HEK293 (cell line): ENCODE measurements at regions not wholly inside any gene's neighbourhood (a gene's known extent, or its start where the extent isn't known, plus 50 kb on each side); places are given as distances from the start of the nearest gene placed in this dataset.

ENCODE experiments used
- CTCF ChIA-PET: fragments of 350-600 bp; formaldehyde crosslinking; extraction: SDS; loops from one replicate; lab custom pipeline; 2021; ENCODE audit warnings: antibody characterized with exemption; lab: Yijun Ruan, JAX
- POLR2A ChIA-PET: fragments of 300-600 bp; formaldehyde crosslinking; extraction: SDS; loops from one replicate; lab custom pipeline; 2020; ENCODE audit warnings: antibody characterized with exemption, inconsistent platforms; lab: Yijun Ruan, JAX
- H3K27ac ChIP-seq: fragments of 200-500 bp; sonication (Bioruptor generic); 2 replicates; pipeline ENCODE4 v1.5.1; 2014; ENCODE audit warnings: low read depth, low read length, control low read depth, inconsistent platforms; ENCODE audit errors: extremely low read depth
- H3K36me3 ChIP-seq, 2 experiments: fragments of 200-500 bp in 1 of 2; sonication (Bioruptor generic) in 1 of 2; 1 replicate in 1 of 2; 2 replicates in 1 of 2; pipeline ENCODE4 v1.5.1; 2014 to 2017; ENCODE audit warnings: inconsistent platforms in 2 of 2, low read length in 2 of 2; ENCODE audit not compliant: control insufficient read depth in 2 of 2, insufficient read depth in 1 of 2
- H3K4me1 ChIP-seq: fragments of 200-500 bp; sonication (Bioruptor generic); 2 replicates; pipeline ENCODE4 v1.5.1; 2014; ENCODE audit warnings: mild to moderate bottlenecking, low read length, inconsistent platforms; ENCODE audit not compliant: control insufficient read depth, insufficient read depth
- H3K4me3 ChIP-seq: 2 replicates; pipeline ENCODE4 v1.5.1; 2011; ENCODE audit warnings: low read depth, mild to moderate bottlenecking, control low read depth, low read length, moderate library complexity
- H3K9me3 ChIP-seq: fragments of 200-500 bp; sonication (Bioruptor generic); 2 replicates; pipeline ENCODE4 v1.5.1; 2014; ENCODE audit warnings: low read depth, low read length, inconsistent platforms; ENCODE audit not compliant: control insufficient read depth, insufficient read depth
- HOXA7 ChIP-seq: sonication (generic); formaldehyde crosslinking; IDR thresholded peaks from 2 replicates; pipeline ENCODE4 v1.8.1; 2022; ENCODE audit warnings: missing genetic modification reagents, borderline replicate concordance
- KLF10 ChIP-seq: fragments of 450-650 bp; IDR thresholded peaks from 2 replicates; pipeline ENCODE4 v1.5.1; 2018; ENCODE audit warnings: missing biosample characterization, mild to moderate bottlenecking, missing genetic modification characterization
- MYNN ChIP-seq: fragments of 450-650 bp; formaldehyde crosslinking; IDR thresholded peaks from 2 replicates; pipeline ENCODE4 v1.5.1; 2016; ENCODE audit warnings: missing biosample characterization, missing genetic modification characterization, borderline replicate concordance
- PRDM4 ChIP-seq: fragments of 450-650 bp; formaldehyde crosslinking; IDR thresholded peaks from 2 replicates; pipeline ENCODE4 v1.5.1; 2017; ENCODE audit warnings: missing biosample characterization, missing genetic modification characterization
- ZBTB17 ChIP-seq: fragments of 450-650 bp; formaldehyde crosslinking; IDR thresholded peaks from 2 replicates; pipeline ENCODE4 v1.5.1; 2016; ENCODE audit warnings: missing biosample characterization, missing genetic modification characterization
- ZBTB21 ChIP-seq: fragments of 450-650 bp; formaldehyde crosslinking; IDR thresholded peaks from 2 replicates; pipeline ENCODE4 v1.5.1; 2017; ENCODE audit warnings: missing biosample characterization, missing genetic modification characterization
- ZBTB48 ChIP-seq: fragments of 450-650 bp; formaldehyde crosslinking; IDR thresholded peaks from 2 replicates; pipeline ENCODE4 v1.5.1; 2016; ENCODE audit warnings: missing biosample characterization, missing genetic modification characterization
- ZBTB7A ChIP-seq: fragments of 450-650 bp; formaldehyde crosslinking; IDR thresholded peaks from 2 replicates; pipeline ENCODE4 v1.5.1; 2016; ENCODE audit warnings: low read depth, missing biosample characterization, missing genetic modification characterization
- ZFP69B ChIP-seq: fragments of 450-650 bp; formaldehyde crosslinking; IDR thresholded peaks from 2 replicates; pipeline ENCODE4 v1.5.1; 2016; ENCODE audit warnings: missing biosample characterization, missing genetic modification characterization
- ZNF202 ChIP-seq: fragments of 450-650 bp; formaldehyde crosslinking; IDR thresholded peaks from 2 replicates; pipeline ENCODE4 v1.5.1; 2016; ENCODE audit warnings: missing biosample characterization, missing genetic modification characterization, borderline replicate concordance
- ZNF221 ChIP-seq: fragments of 450-650 bp; formaldehyde crosslinking; IDR thresholded peaks from 2 replicates; pipeline ENCODE4 v1.5.1; 2017; ENCODE audit warnings: missing biosample characterization, missing genetic modification characterization, borderline replicate concordance
- ZNF23 ChIP-seq: fragments of 450-650 bp; formaldehyde crosslinking; IDR thresholded peaks from 2 replicates; pipeline ENCODE4 v1.5.1; 2016; ENCODE audit warnings: missing biosample characterization, missing genetic modification characterization, borderline replicate concordance
- ZNF266 ChIP-seq: fragments of 450-650 bp; formaldehyde crosslinking; IDR thresholded peaks from 2 replicates; pipeline ENCODE4 v1.5.1; 2016; ENCODE audit warnings: missing biosample characterization, missing genetic modification characterization, low read depth
- ZNF324 ChIP-seq: fragments of 450-650 bp; formaldehyde crosslinking; IDR thresholded peaks from 2 replicates; pipeline ENCODE4 v1.5.1; 2016; ENCODE audit warnings: missing biosample characterization, missing genetic modification characterization
- ZNF362 ChIP-seq: fragments of 450-650 bp; formaldehyde crosslinking; IDR thresholded peaks from 2 replicates; pipeline ENCODE4 v1.5.1; 2016; ENCODE audit warnings: missing biosample characterization, missing genetic modification characterization
- ZNF433 ChIP-seq: fragments of 450-650 bp; formaldehyde crosslinking; IDR thresholded peaks from 2 replicates; pipeline ENCODE4 v1.5.1; 2016; ENCODE audit warnings: missing biosample characterization, missing genetic modification characterization, low read depth
- ZNF501 ChIP-seq: fragments of 450-650 bp; formaldehyde crosslinking; IDR thresholded peaks from 2 replicates; pipeline ENCODE4 v1.5.1; 2016; ENCODE audit warnings: missing biosample characterization, missing genetic modification characterization
- ZNF670 ChIP-seq: fragments of 450-650 bp; formaldehyde crosslinking; IDR thresholded peaks from 2 replicates; pipeline ENCODE4 v1.5.1; 2016; ENCODE audit warnings: missing biosample characterization, missing genetic modification characterization, low read depth
- ZNF692 ChIP-seq: fragments of 450-650 bp; formaldehyde crosslinking; IDR thresholded peaks from 2 replicates; pipeline ENCODE4 v1.5.1; 2016; ENCODE audit warnings: missing biosample characterization, missing genetic modification characterization
- ZNF707 ChIP-seq: fragments of 450-650 bp; formaldehyde crosslinking; IDR thresholded peaks from 2 replicates; pipeline ENCODE4 v1.5.1; 2016; ENCODE audit warnings: missing biosample characterization, missing genetic modification characterization
- ZNF768 ChIP-seq: fragments of 450-650 bp; formaldehyde crosslinking; IDR thresholded peaks from 2 replicates; pipeline ENCODE4 v1.5.1; 2018; ENCODE audit warnings: missing biosample characterization, mild to moderate bottlenecking, missing genetic modification characterization
- ZNF776 ChIP-seq: fragments of 450-650 bp; formaldehyde crosslinking; IDR thresholded peaks from 2 replicates; pipeline ENCODE4 v1.5.0; 2017; ENCODE audit warnings: missing biosample characterization, missing genetic modification characterization, borderline replicate concordance
- ZNF777 ChIP-seq: fragments of 450-650 bp; formaldehyde crosslinking; IDR thresholded peaks from 2 replicates; pipeline ENCODE4 v1.5.1; 2017; ENCODE audit warnings: missing biosample characterization, missing genetic modification characterization, borderline replicate concordance
- ZNF830 ChIP-seq: fragments of 450-650 bp; IDR thresholded peaks from 2 replicates; pipeline ENCODE4 v1.5.0; 2018; ENCODE audit warnings: missing biosample characterization, missing genetic modification characterization, low read depth, mild to moderate bottlenecking, moderate library complexity
- ZSCAN23 ChIP-seq: fragments of 450-650 bp; formaldehyde crosslinking; IDR thresholded peaks from 2 replicates; pipeline ENCODE4 v1.5.1; 2016; ENCODE audit warnings: missing biosample characterization, missing genetic modification characterization
- TF ChIP-seq, protein P1 (sequence below): fragments of 450-650 bp; formaldehyde crosslinking; IDR thresholded peaks from 2 replicates; pipeline ENCODE4 v1.5.1; 2016; ENCODE audit warnings: missing biosample characterization, missing genetic modification characterization
- TF ChIP-seq, protein P2 (sequence below): fragments of 450-650 bp; formaldehyde crosslinking; IDR thresholded peaks from 2 replicates; pipeline ENCODE4 v1.5.1; 2016; ENCODE audit warnings: missing biosample characterization, missing genetic modification characterization
- TF ChIP-seq, protein P3 (sequence below): fragments of 450-650 bp; formaldehyde crosslinking; IDR thresholded peaks from 2 replicates; pipeline ENCODE4 v1.5.1; 2017; ENCODE audit warnings: missing biosample characterization, missing genetic modification characterization

DNA sequence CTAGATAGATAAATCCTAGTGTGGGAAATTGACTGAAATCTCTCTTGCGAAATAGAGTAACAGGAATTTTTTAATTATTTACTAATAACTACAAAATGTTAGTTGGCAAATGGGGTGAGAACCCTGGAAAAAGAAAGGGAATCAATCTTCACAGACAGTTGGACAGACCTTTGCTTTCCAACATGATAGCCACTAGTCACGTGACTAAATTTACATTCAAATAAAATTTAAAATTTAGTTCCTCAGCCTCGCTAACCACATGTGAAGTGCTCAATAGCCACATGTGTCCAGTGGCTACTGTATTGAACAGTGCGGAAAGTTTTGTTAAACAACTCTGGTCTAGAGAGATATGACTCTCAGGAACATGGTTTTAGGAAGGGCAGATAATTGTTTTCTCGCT is 289.9 kb upstream of the RASA1 start:
- no peak for TF ChIP-seq ZNF830 (tag by site-specific recombination)
- no peak for TF ChIP-seq ZNF23
- TF ChIP-seq, protein P1, sequence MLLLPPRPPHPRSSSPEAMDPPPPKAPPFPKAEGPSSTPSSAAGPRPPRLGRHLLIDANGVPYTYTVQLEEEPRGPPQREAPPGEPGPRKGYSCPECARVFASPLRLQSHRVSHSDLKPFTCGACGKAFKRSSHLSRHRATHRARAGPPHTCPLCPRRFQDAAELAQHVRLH (tag by site-specific recombination): no peak
- TF ChIP-seq HOXA7 (CRISPR knock-in tag): no peak
- no peak for TF ChIP-seq ZBTB21 (tag by site-specific recombination)
- TF ChIP-seq ZNF202 (tag by site-specific recombination): no peak
- TF ChIP-seq, protein P2, sequence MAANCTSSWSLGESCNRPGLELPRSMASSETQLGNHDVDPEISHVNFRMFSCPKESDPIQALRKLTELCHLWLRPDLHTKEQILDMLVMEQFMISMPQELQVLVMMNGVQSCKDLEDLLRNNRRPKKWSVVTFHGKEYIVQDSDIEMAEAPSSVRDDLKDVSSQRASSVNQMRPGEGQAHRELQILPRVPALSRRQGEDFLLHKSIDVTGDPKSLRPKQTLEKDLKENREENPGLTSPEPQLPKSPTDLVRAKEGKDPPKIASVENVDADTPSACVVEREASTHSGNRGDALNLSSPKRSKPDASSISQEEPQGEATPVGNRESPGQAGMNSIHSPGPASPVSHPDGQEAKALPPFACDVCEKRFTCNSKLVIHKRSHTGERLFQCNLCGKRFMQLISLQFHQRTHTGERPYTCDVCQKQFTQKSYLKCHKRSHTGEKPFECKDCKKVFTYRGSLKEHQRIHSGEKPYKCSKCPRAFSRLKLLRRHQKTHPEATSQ: no peak
- TF ChIP-seq ZNF692 (tag by site-specific recombination): no peak
- no peak for TF ChIP-seq ZNF362 (tag by site-specific recombination)
- no peak for TF ChIP-seq ZBTB17 (tag by site-specific recombination)
- no peak for TF ChIP-seq ZNF776 (tag by site-specific recombination)
- no peak for TF ChIP-seq ZNF433 (tag by site-specific recombination)
- TF ChIP-seq ZNF221 (tag by site-specific recombination): no peak
- TF ChIP-seq ZNF501 (tag by site-specific recombination): no peak
- no peak for TF ChIP-seq ZNF266 (tag by site-specific recombination)
- no peak for TF ChIP-seq ZSCAN23 (tag by site-specific recombination)
- TF ChIP-seq ZNF670: no peak
- TF ChIP-seq, protein P3, sequence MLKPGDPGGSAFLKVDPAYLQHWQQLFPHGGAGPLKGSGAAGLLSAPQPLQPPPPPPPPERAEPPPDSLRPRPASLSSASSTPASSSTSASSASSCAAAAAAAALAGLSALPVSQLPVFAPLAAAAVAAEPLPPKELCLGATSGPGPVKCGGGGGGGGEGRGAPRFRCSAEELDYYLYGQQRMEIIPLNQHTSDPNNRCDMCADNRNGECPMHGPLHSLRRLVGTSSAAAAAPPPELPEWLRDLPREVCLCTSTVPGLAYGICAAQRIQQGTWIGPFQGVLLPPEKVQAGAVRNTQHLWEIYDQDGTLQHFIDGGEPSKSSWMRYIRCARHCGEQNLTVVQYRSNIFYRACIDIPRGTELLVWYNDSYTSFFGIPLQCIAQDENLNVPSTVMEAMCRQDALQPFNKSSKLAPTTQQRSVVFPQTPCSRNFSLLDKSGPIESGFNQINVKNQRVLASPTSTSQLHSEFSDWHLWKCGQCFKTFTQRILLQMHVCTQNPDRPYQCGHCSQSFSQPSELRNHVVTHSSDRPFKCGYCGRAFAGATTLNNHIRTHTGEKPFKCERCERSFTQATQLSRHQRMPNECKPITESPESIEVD (tag by site-specific recombination): no peak
- no peaks in the 10 kb centered on the region for H3K36me3 ChIP-seq
- H3K27ac ChIP-seq: no peak overlapping the region
- no peaks in the 10 kb centered on the region for H3K9me3 ChIP-seq
- H3K4me1 ChIP-seq: no peaks in the 10 kb centered on the region
- no peak overlapping the region for H3K4me3 ChIP-seq
- POLR2A ChIA-PET: no interaction called here
- CTCF ChIA-PET: interaction anchor here (0.6 kb wide), 1 partner anchor 304 kb away, joined by 4 read pairs; no protein-coding TSS in a partner anchor

DNA sequence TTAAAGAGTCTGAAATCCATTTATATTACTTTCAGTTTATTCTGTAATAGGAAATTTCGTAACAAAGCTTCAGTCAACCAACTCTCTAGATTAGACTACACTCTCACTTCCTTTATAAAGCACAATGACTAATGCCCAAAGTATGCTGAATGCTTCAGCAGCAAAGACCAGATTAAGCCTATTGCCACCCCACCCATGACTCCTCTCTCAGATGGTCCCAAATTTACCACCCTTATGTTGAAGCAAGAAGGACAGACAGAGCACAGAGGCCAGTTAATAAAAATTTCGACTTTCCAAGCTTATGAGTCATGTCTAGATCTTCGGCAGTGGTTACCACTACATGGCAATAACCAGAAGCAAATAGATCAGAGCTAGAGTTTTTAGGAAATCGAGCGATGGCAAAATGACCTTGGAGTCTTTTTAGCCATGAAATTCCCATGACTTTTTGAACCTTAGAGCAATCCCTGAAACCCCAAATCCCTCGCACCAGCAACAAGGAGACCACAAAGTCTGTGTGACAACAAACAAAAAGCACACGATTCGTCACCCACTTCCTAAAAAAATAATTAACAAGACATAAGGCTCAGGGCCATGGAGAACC is 287.8 kb upstream of the RASA1 start:
- H3K36me3 ChIP-seq: no peaks in the 10 kb centered on the region
- CTCF ChIA-PET: interaction anchor here (0.6 to 0.9 kb wide), 4 partner anchors 420 to 1803 kb away, joined by 3 to 4 read pairs (median 3); no protein-coding TSS in a partner anchor
- H3K9me3 ChIP-seq: no peaks in the 10 kb centered on the region
- H3K27ac ChIP-seq: no peak overlapping the region
- H3K4me1 ChIP-seq: no peaks in the 10 kb centered on the region
- POLR2A ChIA-PET: interaction anchor here (0.6 kb wide), 1 partner anchor 795 kb away, joined by 7 read pairs; no protein-coding TSS in a partner anchor
- H3K4me3 ChIP-seq: no peak overlapping the region
- TF ChIP-seq ZNF768 (no peak), ZFP69B (tag by site-specific recombination) (no peak), ZBTB48 (tag by site-specific recombination) (no peak), KLF10 (tag by site-specific recombination) (no peak), ZBTB7A (tag by site-specific recombination) (no peak), ZNF324 (tag by site-specific recombination) (no peak), PRDM4 (no peak), MYNN (tag by site-specific recombination) (no peak), ZNF777 (tag by site-specific recombination) (no peak), ZNF707 (tag by site-specific recombination) (no peak)
